ENCODE measurements at regions not wholly inside any gene's neighbourhood (a gene's known extent, or its start where the extent isn't known, plus 50 kb on each side); places are given as distances from the start of the nearest gene placed in this dataset.

DNA sequence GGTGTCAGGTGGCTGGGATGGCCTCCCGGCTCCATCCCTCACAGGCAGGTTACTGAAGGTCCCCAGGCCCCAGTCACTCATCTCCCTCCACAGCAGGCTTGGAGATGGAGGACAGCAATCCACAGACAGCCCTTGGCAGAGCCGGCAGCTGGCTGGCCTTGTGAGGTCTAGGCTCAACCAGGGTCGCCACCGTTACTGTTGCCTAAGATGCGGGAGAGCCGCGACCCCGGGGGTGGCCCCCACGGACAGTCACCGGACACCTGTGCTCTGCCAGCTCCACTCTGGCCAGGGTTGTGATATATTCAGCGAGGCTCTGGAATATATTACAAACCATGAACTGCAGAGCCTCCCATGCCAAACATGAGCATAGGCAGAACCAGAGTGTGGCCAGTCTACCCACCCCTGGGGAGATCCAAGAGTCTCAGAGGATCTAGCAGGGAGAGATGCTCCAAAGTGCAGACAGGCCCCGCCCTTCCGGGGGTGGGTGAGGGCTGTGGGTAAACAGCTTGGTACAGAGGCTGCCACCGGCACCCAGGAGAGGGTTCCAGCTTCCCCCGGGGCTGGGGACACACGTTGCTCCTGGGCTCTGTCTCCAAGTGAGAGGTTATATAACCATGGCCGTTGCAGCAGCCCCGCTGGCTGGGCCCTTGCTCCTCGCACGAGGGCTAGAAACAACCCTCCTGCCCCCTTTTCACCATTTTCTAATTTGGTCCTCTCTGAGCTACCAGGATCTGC is 55.9 kb upstream of the DIO3 start:
- DNase-seq (ENCODE audit: extremely low read depth, low read depth) = no peak
- H3K4me3 ChIP-seq (replicated peaks; ENCODE audit: low read depth, low read length) = no peak overlapping the region
- no peak for TF ChIP-seq CTCF (IDR thresholded peaks at IDR 0.05; ENCODE audit: low read depth, low read length, missing control alignments)

DNA sequence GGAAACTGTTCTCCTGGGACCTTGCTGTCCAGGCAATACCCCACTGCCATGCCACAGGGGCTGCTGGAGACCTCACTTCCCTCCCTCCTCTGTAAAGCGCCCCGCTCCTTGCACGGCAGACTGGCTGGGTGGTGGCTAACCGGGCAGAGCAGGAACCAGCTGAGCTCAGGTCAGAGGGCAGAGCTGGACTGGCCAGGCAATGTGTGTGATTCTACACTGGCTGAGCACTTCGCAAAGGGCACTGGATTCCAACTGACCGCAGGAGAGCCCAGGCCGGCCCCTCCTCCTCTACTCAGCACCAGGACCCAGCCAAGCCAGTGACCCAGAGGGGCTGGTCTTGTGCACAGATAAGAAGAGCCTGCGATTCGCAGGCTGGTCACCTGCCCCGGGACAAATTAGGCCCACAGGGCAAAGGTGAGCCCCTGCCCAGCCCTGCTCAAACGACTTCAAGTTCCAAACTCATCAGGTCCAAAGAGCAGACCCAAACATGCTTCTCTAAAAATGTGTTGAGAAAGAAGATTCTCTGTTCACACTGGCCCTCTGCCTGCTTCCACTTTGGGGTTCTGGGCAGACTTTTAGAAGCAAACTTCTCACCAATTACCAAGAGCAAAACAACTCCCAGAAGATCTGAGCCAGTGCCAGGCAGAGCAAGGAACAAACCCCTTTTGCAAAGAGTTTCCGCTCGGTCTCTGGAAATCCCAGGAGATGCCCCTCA is 54.9 kb upstream of the DIO3 start:
- H3K4me3 ChIP-seq (replicated peaks; ENCODE audit: low read depth, low read length) = no peak overlapping the region
- no peak for DNase-seq (ENCODE audit: extremely low read depth, low read depth)
- TF ChIP-seq CTCF (IDR thresholded peaks at IDR 0.05; ENCODE audit: low read depth, low read length, missing control alignments) = no peak

- TF ChIP-seq CTCF (IDR thresholded peaks at IDR 0.05; ENCODE audit: low read depth, low read length, missing control alignments) = no peak
- no peak for DNase-seq (ENCODE audit: extremely low read depth, low read depth)
- no peak overlapping the region for H3K4me3 ChIP-seq (replicated peaks; ENCODE audit: low read depth, low read length)
Observed at GRCh38 chr14:101506926-101507835, 54.1 kb upstream of the DIO3 start.

DNA sequence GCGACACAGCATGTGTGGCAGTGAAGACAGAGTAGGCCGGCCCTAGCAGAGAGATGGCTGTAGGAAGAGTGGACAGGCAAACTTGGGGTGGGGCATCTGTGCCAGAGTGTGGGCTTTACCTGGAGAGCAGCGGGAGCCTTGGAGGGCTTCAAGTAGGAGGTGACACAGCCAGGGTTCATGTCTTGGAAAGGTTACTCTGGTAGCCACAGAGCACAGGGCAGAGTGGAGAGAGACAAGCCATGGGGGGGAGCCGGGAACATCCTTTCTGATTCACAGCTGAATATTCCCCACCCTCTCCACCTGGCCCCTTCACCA is 53.5 kb upstream of the DIO3 start:
- DNase-seq (ENCODE audit: extremely low read depth, low read depth) = no peak
- H3K4me3 ChIP-seq (replicated peaks; ENCODE audit: low read depth, low read length) = no peak overlapping the region
- no peak for TF ChIP-seq CTCF (IDR thresholded peaks at IDR 0.05; ENCODE audit: low read depth, low read length, missing control alignments)

DNA sequence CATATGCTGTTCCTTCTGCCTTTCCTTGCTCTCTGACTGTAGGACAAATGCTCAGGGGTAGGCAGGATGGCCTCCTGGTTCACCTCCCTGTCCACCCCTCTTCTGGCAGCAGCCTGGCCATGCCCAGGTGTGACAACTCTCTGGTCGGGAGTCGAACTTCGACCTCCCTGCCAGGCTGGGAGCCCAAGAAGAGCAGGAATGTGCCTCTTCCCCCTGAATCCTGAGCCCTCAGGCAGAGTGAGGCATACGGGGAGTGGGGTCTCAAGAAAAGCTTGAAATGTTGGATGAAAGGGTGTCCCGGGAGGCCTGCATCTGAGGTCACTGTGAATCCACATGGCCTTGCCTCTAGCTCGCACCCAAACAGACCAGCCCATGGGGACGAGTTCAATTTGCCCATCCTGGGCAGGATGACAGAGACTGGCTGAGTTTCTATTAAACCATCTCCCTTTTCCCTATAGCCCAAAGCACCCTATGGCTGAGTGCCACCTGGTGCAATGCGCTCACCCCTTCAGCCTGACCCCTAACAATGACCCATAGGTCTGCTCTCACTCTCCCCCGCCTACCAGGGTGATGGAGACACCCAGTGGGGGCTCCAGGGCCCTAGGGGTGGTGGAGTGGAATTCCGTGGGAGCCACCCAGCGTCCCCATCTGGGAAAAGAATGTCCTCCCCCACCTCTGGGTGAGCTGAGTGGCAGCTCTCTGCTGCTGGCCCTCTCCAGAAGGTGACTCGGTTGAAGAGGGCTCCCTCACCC is 52.9 kb upstream of the DIO3 start:
- H3K4me3 ChIP-seq (replicated peaks; ENCODE audit: low read depth, low read length) = no peak overlapping the region
- no peak for TF ChIP-seq CTCF (IDR thresholded peaks at IDR 0.05; ENCODE audit: low read depth, low read length, missing control alignments)
- DNase-seq (ENCODE audit: extremely low read depth, low read depth) = no peak

Measured in HFF-Myc (cell line).